H1 (cell line): ENCODE measurements at regions not wholly inside any gene's neighbourhood (a gene's known extent, or its start where the extent isn't known, plus 50 kb on each side); places are given as distances from the start of the nearest gene placed in this dataset.

Source experiments
- CTCF ChIA-PET: fragments of 300-600 bp; sonication (Branson Sonifier 250); formaldehyde crosslinking; loops from one replicate; lab custom pipeline; 2021; ENCODE audit not compliant: partially characterized antibody; lab: Charles Lee
- POLR2A ChIA-PET: fragments of 300-600 bp; sonication (Branson Sonifier 250); formaldehyde crosslinking; loops from one replicate; lab custom pipeline; 2021; ENCODE audit warnings: inconsistent platforms; ENCODE audit not compliant: partially characterized antibody; lab: Charles Lee
- DNase-seq, 2 experiments: peaks; one replicate each; pipeline versions ENCODE4 v3.0.0 to v3.0.0-alpha.2; 2010 to 2022; ENCODE audit warnings: low spot score in 2 of 2, low read depth in 1 of 2, mixed read lengths in 1 of 2
- FAIRE-seq: peaks from 2 replicates; lab custom pipeline; 2011; peaks lifted over from hg19 to GRCh38; lab: Jason Lieb, UNC
- H2AFZ ChIP-seq: 2 replicates; pipeline ENCODE4 v1.8.1; 2012; ENCODE audit warnings: low read length, inconsistent platforms
- H2AK5ac ChIP-seq: 2 replicates; pipeline ENCODE4 v1.6.1; 2013; ENCODE audit warnings: low read depth, low read length
- H2BK120ac ChIP-seq: replicated peaks from 2 replicates; pipeline ENCODE3; 2013; ENCODE audit warnings: low read depth, low read length, inconsistent platforms
- H2BK12ac ChIP-seq: 2 replicates; pipeline ENCODE4 v1.6.1; 2013; ENCODE audit warnings: low read depth, low read length
- H2BK15ac ChIP-seq: 2 replicates; pipeline ENCODE4 v1.6.1; 2013; ENCODE audit warnings: low read length
- H2BK20ac ChIP-seq: 2 replicates; pipeline ENCODE4 v1.6.1; 2013; ENCODE audit warnings: low read length
- H2BK5ac ChIP-seq: 2 replicates; pipeline ENCODE4 v1.6.1; 2013; ENCODE audit warnings: low read depth, low read length
- H3K14ac ChIP-seq: 2 replicates; pipeline ENCODE4 v1.6.1; 2013; ENCODE audit warnings: inconsistent platforms; ENCODE audit not compliant: insufficient read length
- H3K18ac ChIP-seq: 2 replicates; pipeline ENCODE4 v1.6.1; 2013; ENCODE audit warnings: low read length; ENCODE audit errors: extremely low read depth
- H3K23ac ChIP-seq: 2 replicates; pipeline ENCODE4 v1.6.1; 2013; ENCODE audit warnings: inconsistent platforms; ENCODE audit not compliant: insufficient read length
- H3K23me2 ChIP-seq: 2 replicates; pipeline ENCODE4 v1.6.1; 2013; ENCODE audit warnings: low read depth, low read length
- H3K27ac ChIP-seq: 2 replicates; pipeline ENCODE4 v1.6.1; 2011; ENCODE audit warnings: low read depth, low read length, inconsistent platforms
- H3K27me3 ChIP-seq, 4 experiments: replicated peaks in 1 of 4; 1 replicate in 1 of 4; 2 replicates in 3 of 4; pipeline versions ENCODE4 v1.6.1 to v1.8.1; 2011 to 2013; ENCODE audit warnings: low read length in 3 of 4, mild to moderate bottlenecking in 3 of 4, inconsistent platforms in 2 of 4, mixed read lengths in 2 of 4, moderate library complexity in 1 of 4; ENCODE audit not compliant: control insufficient read depth in 3 of 4, insufficient read depth in 3 of 4; ENCODE audit errors: extremely low read depth in 1 of 4
- H3K36me3 ChIP-seq, 4 experiments: 2 replicates each; pipeline versions ENCODE4 v1.6.1 to v1.8.1; 2011 to 2013; ENCODE audit warnings: mild to moderate bottlenecking in 4 of 4, low read length in 3 of 4, moderate library complexity in 2 of 4, control low read depth in 1 of 4, inconsistent platforms in 1 of 4; ENCODE audit not compliant: insufficient read depth in 4 of 4, control insufficient read depth in 2 of 4
- H3K4ac ChIP-seq: replicated peaks from 2 replicates; pipeline ENCODE3; 2013; ENCODE audit warnings: low read length, low read depth, mixed read lengths, inconsistent platforms; ENCODE audit not compliant: insufficient read length
- H3K4me1 ChIP-seq, 4 experiments: replicated peaks in 1 of 4; 1 replicate in 1 of 4; 2 replicates in 3 of 4; pipeline versions ENCODE4 v1.6.1 to v1.8.1; 2011 to 2013; ENCODE audit warnings: low read length in 3 of 4, inconsistent platforms in 2 of 4, mixed read lengths in 1 of 4; ENCODE audit not compliant: insufficient read depth in 4 of 4, control insufficient read depth in 3 of 4
- H3K4me2 ChIP-seq, 2 experiments: 2 replicates each; pipeline versions ENCODE4 v1.6.1 to v1.8.1; 2011 to 2013; ENCODE audit warnings: low read depth in 2 of 2, low read length in 2 of 2, control low read depth in 1 of 2, inconsistent platforms in 1 of 2, mild to moderate bottlenecking in 1 of 2; ENCODE audit not compliant: insufficient read depth in 1 of 2
- H3K4me3 ChIP-seq, 4 experiments: fragments of 200-600, 300-600 bp in 1 of 4; sonication (generic), shearing (Covaris generic), sonication (Bioruptor Twin) in 1 of 4; 2 replicates each; pipeline versions ENCODE4 v1.5.1 to v1.8.1; 2011 to 2016; ENCODE audit warnings: low read length in 4 of 4, low read depth in 3 of 4, control low read depth in 2 of 4, inconsistent platforms in 2 of 4, mild to moderate bottlenecking in 2 of 4, mixed read lengths in 1 of 4, moderate library complexity in 1 of 4; ENCODE audit not compliant: insufficient read depth in 2 of 4; ENCODE audit errors: extremely low read depth in 1 of 4
- H3K56ac ChIP-seq: replicated peaks from 2 replicates; pipeline ENCODE3; 2013; ENCODE audit warnings: low read depth, mild to moderate bottlenecking, mixed read lengths, low read length, inconsistent platforms; ENCODE audit not compliant: insufficient read length
- H3K79me1 ChIP-seq: 2 replicates; pipeline ENCODE4 v1.6.1; 2013; ENCODE audit warnings: low read depth, low read length, control low read depth
- H3K79me2 ChIP-seq, 2 experiments: 2 replicates each; pipeline versions ENCODE4 v1.6.1 to v1.8.1; 2012 to 2013; ENCODE audit warnings: low read length in 2 of 2, mild to moderate bottlenecking in 2 of 2, inconsistent platforms in 1 of 2; ENCODE audit not compliant: insufficient read depth in 2 of 2, control insufficient read depth in 1 of 2
- H3K9ac ChIP-seq, 4 experiments: replicated peaks in 1 of 4; 1 replicate in 1 of 4; 2 replicates in 3 of 4; pipeline versions ENCODE4 v1.6.1 to v1.8.1; 2011 to 2013; ENCODE audit warnings: low read depth in 3 of 4, low read length in 3 of 4, control low read depth in 2 of 4, mild to moderate bottlenecking in 2 of 4, moderate library complexity in 2 of 4, inconsistent platforms in 1 of 4; ENCODE audit errors: extremely low read depth in 1 of 4
- H3K9me3 ChIP-seq, 2 experiments: 2 replicates each; pipeline versions ENCODE4 v1.6.1 to v1.8.1; 2012 to 2013; ENCODE audit warnings: mild to moderate bottlenecking in 2 of 2, moderate library complexity in 2 of 2, control low read depth in 1 of 2, inconsistent platforms in 1 of 2, low read depth in 1 of 2, low read length in 1 of 2, mixed read lengths in 1 of 2; ENCODE audit not compliant: insufficient read depth in 2 of 2
- H4K20me1 ChIP-seq, 2 experiments: replicated peaks in 1 of 2; 2 replicates each; pipeline versions ENCODE3 to v1.8.1; 2011 to 2013; ENCODE audit warnings: inconsistent platforms in 2 of 2, low read length in 2 of 2, mild to moderate bottlenecking in 1 of 2; ENCODE audit not compliant: insufficient read depth in 2 of 2, control insufficient read depth in 1 of 2
- H4K5ac ChIP-seq: 2 replicates; pipeline ENCODE4 v1.6.1; 2013; ENCODE audit warnings: low read length, low read depth, mixed read lengths, inconsistent platforms; ENCODE audit not compliant: insufficient read length
- H4K8ac ChIP-seq: 2 replicates; pipeline ENCODE4 v1.8.0; 2013; ENCODE audit warnings: mild to moderate bottlenecking, moderate library complexity, low read length, inconsistent platforms; ENCODE audit not compliant: insufficient read depth; ENCODE audit errors: extremely low read depth
- H4K91ac ChIP-seq: replicated peaks from 2 replicates; pipeline ENCODE3; 2013; ENCODE audit warnings: low read length, mixed read lengths, inconsistent platforms; ENCODE audit not compliant: insufficient read length
- EGR1 ChIP-seq: IDR thresholded peaks from 2 replicates; pipeline ENCODE4 v1.6.1; 2011; ENCODE audit warnings: low read depth, low read length, borderline replicate concordance
- KDM1A ChIP-seq: fragments of 200-600, 300-600 bp; sonication (generic); IDR thresholded peaks from 2 replicates; pipeline ENCODE4 v1.7.1; 2016; ENCODE audit warnings: mild to moderate bottlenecking, low read length, borderline replicate concordance
- TAF7 ChIP-seq: optimal IDR thresholded peaks from 2 replicates; pipeline ENCODE3; 2011; ENCODE audit warnings: low read depth, mild to moderate bottlenecking, inconsistent platforms, low read length, moderate library complexity, borderline replicate concordance
- TEAD4 ChIP-seq: IDR thresholded peaks from 2 replicates; pipeline ENCODE4 v1.6.1; 2012; ENCODE audit warnings: low read depth, low read length, inconsistent platforms, mixed read lengths
- ZNF274 ChIP-seq: IDR thresholded peaks from 2 replicates; pipeline ENCODE4 v1.7.0; 2012; ENCODE audit warnings: low read length, borderline replicate concordance; ENCODE audit errors: extremely low read depth
- WGBS, 2 experiments: shearing (Covaris generic) in 1 of 2; methylation state at CpG; one replicate each; pipeline versions ENCODE4 v1.1.6 to v1.1.7; 2013 to 2015; ENCODE audit warnings: low lambda C conversion rate in 2 of 2, mixed read lengths in 2 of 2, inconsistent platforms in 1 of 2, low coverage in 1 of 2, missing lambda C conversion rate in 1 of 2; ENCODE audit not compliant: insufficient replicate concordance in 2 of 2, insufficient coverage in 1 of 2, insufficient read length in 1 of 2; ENCODE audit errors: extremely low coverage in 1 of 2, missing lambda C conversion rate in 1 of 2; 5-methylcytosine and 5-hydroxymethylcytosine counted together

GRCh38 chrX:148282504-148282903 lies 217.9 kb upstream of the AFF2 start:
- no peak overlapping the region for H3K18ac ChIP-seq
- H3K4me2 ChIP-seq: no peak overlapping the region
- H3K56ac ChIP-seq: no peak overlapping the region
- H4K8ac ChIP-seq: no peak overlapping the region
- no peak overlapping the region for H2AK5ac ChIP-seq
- no peak overlapping the region for H3K9ac ChIP-seq
- no peak overlapping the region for H3K27ac ChIP-seq
- no peak overlapping the region for H2BK15ac ChIP-seq
- peaks cover 0 to 3% (median under 1%) of the 10 kb centered on the region in 4 experiments; a peak in 3 of 7 replicates for H3K4me1 ChIP-seq
- no peaks in the 10 kb centered on the region for H3K79me2 ChIP-seq
- H4K91ac ChIP-seq: no peak overlapping the region
- H3K23ac ChIP-seq: no peak overlapping the region
- no peak overlapping the region for H2BK12ac ChIP-seq
- POLR2A ChIA-PET: no interaction called here
- no peaks in the 10 kb centered on the region for H3K23me2 ChIP-seq
- H3K4me3 ChIP-seq: no peak overlapping the region
- H2BK20ac ChIP-seq: no peak overlapping the region
- no peak overlapping the region for H4K5ac ChIP-seq
- TF ChIP-seq KDM1A (no peak), TEAD4 (no peak), EGR1 (no peak), TAF7 (no peak), ZNF274 (no peak)
- H2AFZ ChIP-seq: no peak overlapping the region
- H3K14ac ChIP-seq: no peak overlapping the region
- no peak overlapping the region for H2BK5ac ChIP-seq
- no peak for DNase-seq
- WGBS, 2 experiments: 44% methylated on average over 1 of the region's 1 CpG; no CpG with 5 or more reads in 1 of the 2 experiments
- no peak overlapping the region for H2BK120ac ChIP-seq
- H3K4ac ChIP-seq: no peak overlapping the region
- no peaks in the 10 kb centered on the region for H3K27me3 ChIP-seq
- FAIRE-seq: no peak
- H3K79me1 ChIP-seq: no peaks in the 10 kb centered on the region
- H3K9me3 ChIP-seq: no peaks in the 10 kb centered on the region
- CTCF ChIA-PET: interaction anchor here (0.7 kb wide), 1 partner anchor 314 kb away, joined by 3 read pairs; no protein-coding TSS in a partner anchor
- H3K36me3 ChIP-seq: no peaks in the 10 kb centered on the region
- no peaks in the 10 kb centered on the region for H4K20me1 ChIP-seq
